IPS-18a (cell line): ENCODE measurements at regions not wholly inside any gene's neighbourhood (a gene's known extent, or its start where the extent isn't known, plus 50 kb on each side); places are given as distances from the start of the nearest gene placed in this dataset.

ENCODE experiments used
- H3K27ac ChIP-seq: one replicate; pipeline ENCODE4 v1.5.1; 2013; ENCODE audit warnings: low read length
- H3K27me3 ChIP-seq: one replicate; pipeline ENCODE4 v1.6.1; 2013; ENCODE audit warnings: mild to moderate bottlenecking, low read length; ENCODE audit not compliant: control insufficient read depth, insufficient read depth
- H3K36me3 ChIP-seq: one replicate; pipeline ENCODE4 v1.6.1; 2013; ENCODE audit warnings: low read depth, low read length; ENCODE audit not compliant: control insufficient read depth
- H3K4me1 ChIP-seq: one replicate; pipeline ENCODE4 v1.6.1; 2013; ENCODE audit warnings: low read depth, low read length; ENCODE audit not compliant: control insufficient read depth
- H3K4me3 ChIP-seq: one replicate; pipeline ENCODE4 v1.5.1; 2013; ENCODE audit warnings: low read length
- H3K9ac ChIP-seq: one replicate; pipeline ENCODE4 v1.6.1; 2013; ENCODE audit warnings: mild to moderate bottlenecking, low read length, moderate library complexity
- H3K9me3 ChIP-seq: one replicate; pipeline ENCODE4 v1.6.1; 2013; ENCODE audit warnings: low read depth, low read length; ENCODE audit not compliant: control insufficient read depth

- H3K36me3 ChIP-seq, result no peaks in the 10 kb centered on the region
- H3K27ac ChIP-seq, result no peak overlapping the region
- no peak overlapping the region for H3K9ac ChIP-seq
Observed at GRCh38 chr1:8182034-8182761, 135.7 kb upstream of the SLC45A1 start.

GRCh38 chr1:8179132-8179793 lies 138.7 kb upstream of the SLC45A1 start:
- Histone ChIP-seq H3K9ac (no peak overlapping the region), H3K9me3 (peaks cover 5% of the 10 kb centered on the region), H3K27me3 (no peaks in the 10 kb centered on the region), H3K27ac (no peak overlapping the region), H3K4me1 (no peaks in the 10 kb centered on the region), H3K36me3 (no peaks in the 10 kb centered on the region), H3K4me3 (no peak overlapping the region)

More at GRCh38 chr1:8182034-8182761, 135.7 kb upstream of the SLC45A1 start:
- Histone ChIP-seq H3K4me3 (no peak overlapping the region), H3K9me3 (peaks cover 5% of the 10 kb centered on the region), H3K4me1 (no peaks in the 10 kb centered on the region), H3K27me3 (no peaks in the 10 kb centered on the region)

- H3K4me1 ChIP-seq, result no peaks in the 10 kb centered on the region
- no peaks in the 10 kb centered on the region for H3K36me3 ChIP-seq
- H3K27ac ChIP-seq, result no peak overlapping the region
- H3K9me3 ChIP-seq, result peaks cover 5% of the 10 kb centered on the region
- no peak overlapping the region for H3K9ac ChIP-seq
- no peak overlapping the region for H3K4me3 ChIP-seq
- no peaks in the 10 kb centered on the region for H3K27me3 ChIP-seq
Observed at GRCh38 chr1:8176279-8176678, 141.6 kb upstream of the SLC45A1 start.

- no peak overlapping the region for H3K4me3 ChIP-seq
- H3K9me3 ChIP-seq, result peaks cover 5% of the 10 kb centered on the region
- H3K27me3 ChIP-seq, result no peaks in the 10 kb centered on the region
- no peak overlapping the region for H3K9ac ChIP-seq
- H3K36me3 ChIP-seq, result no peaks in the 10 kb centered on the region
- H3K27ac ChIP-seq, result no peak overlapping the region
- peaks cover 5% of the 10 kb centered on the region for H3K4me1 ChIP-seq
Observed at GRCh38 chr1:8174807-8175206, 143.1 kb upstream of the SLC45A1 start.

- Histone ChIP-seq H3K27me3 (no peaks in the 10 kb centered on the region), H3K27ac (no peak overlapping the region), H3K9ac (no peak overlapping the region), H3K4me3 (no peak overlapping the region), H3K9me3 (no peaks in the 10 kb centered on the region), H3K36me3 (no peaks in the 10 kb centered on the region), H3K4me1 (peaks cover 10% of the 10 kb centered on the region)
Observed at GRCh38 chr1:8171751-8172464, 145.8 kb upstream of the ERRFI1 start.

- no peaks in the 10 kb centered on the region for H3K9me3 ChIP-seq
- H3K4me3 ChIP-seq, result no peak overlapping the region
- H3K27ac ChIP-seq, result no peak overlapping the region
- H3K9ac ChIP-seq, result no peak overlapping the region
- no peaks in the 10 kb centered on the region for H3K36me3 ChIP-seq
- H3K4me1 ChIP-seq, result peaks cover 22% of the 10 kb centered on the region
- H3K27me3 ChIP-seq, result no peaks in the 10 kb centered on the region
Observed at GRCh38 chr1:8170059-8170835, 144.1 kb upstream of the ERRFI1 start.

- H3K27me3 ChIP-seq, result no peaks in the 10 kb centered on the region
- H3K27ac ChIP-seq, result no peak overlapping the region
- no peaks in the 10 kb centered on the region for H3K36me3 ChIP-seq
- no peaks in the 10 kb centered on the region for H3K9me3 ChIP-seq
- no peak overlapping the region for H3K4me3 ChIP-seq
- H3K9ac ChIP-seq, result no peak overlapping the region
- peaks cover 22% of the 10 kb centered on the region for H3K4me1 ChIP-seq
Observed at GRCh38 chr1:8169364-8170058, 143.4 kb upstream of the ERRFI1 start.

- peak overlapping the region; percentile 7 for H3K9ac ChIP-seq
Observed at GRCh38 chr1:8167936-8168335, 141.8 kb upstream of the ERRFI1 start.

GRCh38 chr1:8166406-8166805 lies 140.3 kb upstream of the ERRFI1 start:
- Histone ChIP-seq H3K27me3 (no peaks in the 10 kb centered on the region), H3K9me3 (no peaks in the 10 kb centered on the region), H3K4me1 (peaks cover 22% of the 10 kb centered on the region), H3K36me3 (no peaks in the 10 kb centered on the region), H3K9ac (no peak overlapping the region), H3K4me3 (no peak overlapping the region), H3K27ac (peak overlapping the region; percentile 67)

More at GRCh38 chr1:8167936-8168335, 141.8 kb upstream of the ERRFI1 start:
- H3K27ac ChIP-seq, result peak overlapping the region; percentile 46
- no peak overlapping the region for H3K4me3 ChIP-seq
- no peaks in the 10 kb centered on the region for H3K27me3 ChIP-seq
- H3K9me3 ChIP-seq, result no peaks in the 10 kb centered on the region
- no peaks in the 10 kb centered on the region for H3K36me3 ChIP-seq
- peaks cover 22% of the 10 kb centered on the region for H3K4me1 ChIP-seq

DNA sequence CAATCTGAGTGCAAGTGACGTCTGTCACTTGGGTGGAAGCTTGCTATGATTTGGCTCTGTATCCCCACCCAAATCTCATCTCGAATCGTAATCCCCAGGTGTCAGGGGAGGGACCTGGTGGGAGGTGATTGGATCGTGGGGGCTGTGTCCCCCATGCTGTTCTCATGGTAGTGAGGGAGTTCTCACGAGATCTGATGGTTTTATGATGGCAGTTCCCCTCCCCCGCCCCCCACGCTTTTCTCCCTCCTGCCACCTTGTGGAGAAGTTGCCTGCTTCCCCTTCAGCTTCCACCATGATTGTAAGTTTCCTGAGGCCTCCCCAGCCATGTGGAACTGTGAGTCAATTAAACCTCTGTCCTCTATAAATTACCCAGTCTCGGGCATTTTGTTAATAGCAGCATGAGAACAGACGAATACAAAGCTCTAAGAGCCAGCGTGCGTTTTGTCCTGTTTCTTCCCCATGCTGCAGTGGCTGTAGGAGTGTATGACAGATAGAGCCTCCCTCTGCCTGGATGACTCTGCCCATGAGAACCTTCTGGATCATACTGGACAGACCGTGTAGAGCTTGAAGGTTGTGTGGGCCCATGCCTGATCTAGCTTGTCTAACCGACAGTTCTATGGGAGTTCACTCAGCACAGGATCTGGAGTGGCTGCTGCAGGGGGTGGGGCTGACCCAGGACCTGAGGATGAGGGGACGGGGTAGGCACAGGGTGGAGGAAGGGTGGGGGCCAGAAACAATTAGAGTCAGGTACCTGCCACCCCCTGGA lies 139.7 kb upstream of the ERRFI1 start:
- Histone ChIP-seq H3K4me1 (peaks cover 22% of the 10 kb centered on the region), H3K27ac (peak overlapping the region; percentile 67), H3K9ac (no peak overlapping the region)

More for the DNA sequence above, 139.7 kb upstream of the ERRFI1 start:
- no peaks in the 10 kb centered on the region for H3K36me3 ChIP-seq
- no peak overlapping the region for H3K4me3 ChIP-seq
- no peaks in the 10 kb centered on the region for H3K9me3 ChIP-seq
- no peaks in the 10 kb centered on the region for H3K27me3 ChIP-seq
